AG09319 (cell line): ENCODE measurements at regions not wholly inside any gene's neighbourhood (a gene's known extent, or its start where the extent isn't known, plus 50 kb on each side); places are given as distances from the start of the nearest gene placed in this dataset.
A peak's percentile ranks its signal among the peaks of the same experiment; 100 is the strongest.

Source experiments
- DNase-seq: peaks from one replicate; pipeline ENCODE4 v3.0.0-alpha.2; 2010; ENCODE audit warnings: low read depth; ENCODE audit errors: extremely low read depth
- CTCF ChIP-seq: IDR thresholded peaks from 2 replicates; pipeline ENCODE4 v1.5.1; 2011; ENCODE audit warnings: low read depth, mild to moderate bottlenecking, inconsistent platforms, low read length, moderate library complexity

DNA sequence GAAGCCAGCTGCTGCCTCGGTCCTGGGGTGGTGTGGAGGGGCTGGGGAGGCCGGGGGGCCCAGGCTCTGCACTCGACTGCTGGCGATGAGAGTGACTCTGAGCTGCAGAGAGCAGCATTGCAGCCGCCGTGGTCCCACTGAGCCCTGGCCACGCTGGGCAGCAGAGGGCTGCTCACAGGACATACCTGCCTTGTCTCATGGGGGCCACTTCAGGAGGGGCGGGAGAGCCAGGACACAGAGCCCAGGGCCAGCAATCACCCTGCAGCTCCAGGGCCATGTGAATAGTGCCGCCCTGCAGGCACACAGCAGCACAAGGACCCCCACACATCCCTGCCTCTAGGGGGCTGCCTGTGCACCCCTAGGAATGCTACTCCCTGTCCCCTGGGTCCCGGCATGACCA is 147.0 kb downstream of the CRYBB2 start:
- TF ChIP-seq CTCF, result no peak
- DNase-seq, result no peak

DNA sequence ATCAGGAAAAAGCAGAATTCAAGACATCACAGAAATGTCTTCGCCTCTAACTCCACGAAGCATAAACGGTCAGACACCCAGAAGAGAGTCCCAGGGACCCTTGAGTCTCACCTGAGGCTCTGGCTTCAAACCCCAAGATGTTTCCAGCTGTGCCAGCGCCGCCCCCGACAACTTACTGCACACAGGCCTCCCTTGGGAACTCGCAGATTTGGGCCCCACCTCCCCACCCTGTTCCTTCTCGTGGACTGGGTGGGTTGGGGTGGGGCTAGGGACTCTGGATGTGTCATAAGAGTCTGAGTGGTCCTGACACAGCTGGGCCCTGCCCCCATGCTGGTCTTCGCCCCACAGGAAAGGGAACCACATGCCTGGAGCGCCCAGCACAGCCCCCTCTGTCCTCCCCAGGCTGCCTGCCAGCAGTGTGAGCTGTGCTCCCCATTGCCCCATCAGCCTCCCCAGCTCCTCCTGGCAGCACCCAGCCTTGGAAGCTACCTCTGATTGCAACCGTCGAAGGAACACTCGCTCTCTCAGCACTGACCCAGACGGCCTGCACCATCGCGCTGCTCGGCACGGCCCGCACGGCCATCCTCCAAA is 147.5 kb downstream of the CRYBB2 start:
- DNase-seq, result no peak
- TF ChIP-seq CTCF, result no peak

GRCh38 chr22:25367756-25368155 is 148.3 kb downstream of the CRYBB2 start:
- TF ChIP-seq CTCF, result no peak
- DNase-seq, result no peak

DNA sequence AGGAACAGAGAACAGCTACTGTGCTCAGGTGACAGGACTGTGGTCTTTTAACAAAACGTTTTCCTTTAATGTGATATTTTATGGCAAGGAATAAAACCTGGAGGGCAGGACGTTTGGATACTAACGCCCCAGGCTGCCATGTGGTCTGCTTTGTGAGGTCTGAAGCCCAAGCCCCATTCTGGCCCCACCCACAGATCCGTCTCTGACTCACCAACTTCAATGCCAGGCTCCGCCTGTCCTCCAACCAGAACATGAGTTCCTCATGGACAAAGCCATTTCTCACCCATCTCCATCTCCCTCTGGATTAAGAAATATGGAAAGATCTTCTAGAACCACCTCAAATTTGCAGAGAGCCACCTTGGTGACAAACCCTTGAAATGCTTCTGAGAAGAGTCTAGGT is 148.8 kb downstream of the CRYBB2 start:
- TF ChIP-seq CTCF, result no peak
- peak; percentile 12 for DNase-seq

DNA sequence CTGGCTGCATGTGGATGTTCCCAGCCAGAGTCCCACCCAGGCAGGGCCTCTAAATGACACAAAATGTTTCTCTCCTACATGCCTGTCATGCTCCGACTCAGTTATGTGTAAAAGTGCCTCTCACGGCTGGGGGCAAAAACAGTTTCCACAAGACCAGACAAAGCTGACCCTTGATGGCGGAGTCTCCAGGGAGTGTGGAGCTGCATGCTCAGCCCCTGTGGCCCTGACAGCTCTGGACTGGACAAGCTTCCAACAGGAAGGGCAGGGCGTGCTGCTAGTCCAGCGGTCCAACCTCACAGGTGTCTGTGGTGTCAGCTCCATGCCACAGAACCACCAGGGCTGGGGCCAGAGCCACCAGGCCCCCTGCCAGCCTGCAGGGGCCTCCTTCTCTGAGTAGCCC is 149.6 kb downstream of the CRYBB2 start:
- TF ChIP-seq CTCF, result no peak
- DNase-seq, result no peak

- no peak for TF ChIP-seq CTCF
- no peak for DNase-seq
These were observed 150.9 kb downstream of the CRYBB2 start for GRCh38 chr22:25370322-25370721.

DNA sequence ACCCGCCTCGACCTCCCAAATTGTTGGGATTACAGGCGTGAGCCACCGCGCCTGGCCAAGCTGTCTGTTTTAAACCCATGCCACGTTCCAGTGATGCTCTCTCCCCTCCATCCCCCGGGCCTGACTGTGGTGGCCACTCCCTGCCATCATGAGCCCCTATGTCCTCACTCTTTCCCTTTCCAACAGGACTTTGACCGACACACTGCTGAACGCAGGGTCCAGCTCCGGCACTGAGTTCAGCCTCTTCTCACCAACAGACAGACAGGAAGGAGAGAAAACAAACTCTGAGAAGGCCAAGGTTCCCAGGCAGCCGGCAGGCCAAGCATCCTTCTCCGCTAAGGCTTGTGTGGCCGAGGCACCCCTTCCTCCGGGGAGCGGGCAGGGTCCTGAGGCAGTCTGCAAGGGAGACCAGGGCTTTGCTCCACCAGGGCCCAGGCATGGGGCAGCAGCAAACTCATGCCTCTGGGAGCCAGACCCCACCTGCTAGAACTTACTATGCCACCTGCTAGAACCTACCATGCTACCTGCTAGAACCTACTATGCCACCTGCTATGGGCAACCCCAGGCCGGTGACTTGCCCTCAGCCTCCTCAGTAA is 152.7 kb downstream of the CRYBB2 start:
- TF ChIP-seq CTCF, result no peak

More for the DNA sequence above, 152.7 kb downstream of the CRYBB2 start:
- DNase-seq, result no peak
